ENCODE measurements at regions not wholly inside any gene's neighbourhood (a gene's known extent, or its start where the extent isn't known, plus 50 kb on each side); places are given as distances from the start of the nearest gene placed in this dataset.
A peak's percentile ranks its signal among the peaks of the same experiment; 100 is the strongest.

GRCh38 chr22:22094514-22094913, 111.9 kb upstream of the TOP3B start:
- no peak for DNase-seq (ENCODE audit: low spot score)

- DNase-seq (ENCODE audit: low spot score) = no peak
These were observed 111.2 kb upstream of the TOP3B start for GRCh38 chr22:22093743-22094142.

GRCh38 chr22:22092974-22093373, 110.4 kb upstream of the TOP3B start:
- DNase-seq (ENCODE audit: low spot score) = no peak

GRCh38 chr22:22092101-22092500, 109.5 kb upstream of the TOP3B start:
- DNase-seq (ENCODE audit: low spot score) = no peak

GRCh38 chr22:22091400-22091878, 108.9 kb upstream of the TOP3B start:
- DNase-seq (ENCODE audit: low spot score) = no peak

- DNase-seq (ENCODE audit: low spot score) = no peak
These were observed 108.2 kb upstream of the TOP3B start for GRCh38 chr22:22090650-22091399.

- DNase-seq (ENCODE audit: low spot score) = no peak
These were observed 107.1 kb upstream of the TOP3B start for GRCh38 chr22:22089459-22090308.

GRCh38 chr22:22088658-22089458, 106.3 kb upstream of the TOP3B start:
- no peak for DNase-seq (ENCODE audit: low spot score)

- DNase-seq (ENCODE audit: low spot score) = peak; percentile 59
These were observed 105.5 kb upstream of the TOP3B start for GRCh38 chr22:22087854-22088657.

- no peak for DNase-seq (ENCODE audit: low spot score)
These were observed 104.0 kb upstream of the TOP3B start for GRCh38 chr22:22086501-22087158.

GRCh38 chr22:22085702-22086500, 103.3 kb upstream of the TOP3B start:
- peak; percentile 19 for DNase-seq (ENCODE audit: low spot score)

- DNase-seq (ENCODE audit: low spot score) = no peak
These were observed 101.6 kb upstream of the TOP3B start for GRCh38 chr22:22084089-22084711.

- no peak for DNase-seq (ENCODE audit: low spot score)
These were observed 100.4 kb upstream of the TOP3B start for GRCh38 chr22:22082960-22083359.

GRCh38 chr22:22082229-22082835, 99.7 kb upstream of the TOP3B start:
- DNase-seq (ENCODE audit: low spot score) = no peak

- no peak for DNase-seq (ENCODE audit: low spot score)
These were observed 97.7 kb upstream of the TOP3B start for GRCh38 chr22:22080270-22080669.

GRCh38 chr22:22079404-22080148, 97.0 kb upstream of the TOP3B start:
- DNase-seq (ENCODE audit: low spot score) = no peak

GRCh38 chr22:22078329-22078728, 95.7 kb upstream of the TOP3B start:
- no peak for DNase-seq (ENCODE audit: low spot score)

All from mucosa of gallbladder (tissue), 1 donor.